Activated naive CD4-positive, alpha-beta T cell treated with anti-CD3 and anti-CD28 coated beads, Interleukin-2, amount 50 U/mL, for 72 hours (primary cell): ENCODE measurements at regions not wholly inside any gene's neighbourhood (a gene's known extent, or its start where the extent isn't known, plus 50 kb on each side); places are given as distances from the start of the nearest gene placed in this dataset.
"Not testable (repeated sequence)": the region's sequence is repeated elsewhere in the genome, so short reads cannot be mapped to it uniquely, and the experiment has no call there.

Source experiments
- ATAC-seq, 2 donors: fragments of 150-1000 bp; cut with Tn5 transposase; 2 replicates each; pipeline ENCODE4 v1.10.0; 2021; ENCODE audit warnings: mild to moderate bottlenecking in 2 of 2, moderate library complexity in 2 of 2
- DNase-seq, 2 donors: peaks; one replicate each; pipeline ENCODE4 v3.0.0; 2021 to 2022; ENCODE audit warnings: low spot score in 2 of 2
- H3K27ac Mint-ChIP-seq, 2 donors: one replicate each; pipeline ENCODE4 v1.8.0; 2022; ENCODE audit warnings: mild to moderate bottlenecking in 2 of 2, mixed read lengths in 2 of 2
- H3K36me3 Mint-ChIP-seq, 2 donors: one replicate each; pipeline ENCODE4 v1.8.0; 2022; ENCODE audit warnings: mixed read lengths in 2 of 2
- H3K9me3 Mint-ChIP-seq, 2 donors: one replicate each; pipeline ENCODE4 v1.8.0; 2022; ENCODE audit warnings: mixed read lengths in 2 of 2

- ATAC-seq (peak; percentile 50 to 76), DNase-seq (no peak)
- Mint-ChIP-seq H3K9me3 (peaks cover 32 to 44% of the 10 kb centered on the region in 2 donors), H3K27ac (peak overlapping the region; percentile 71 to 77), H3K36me3 (peaks cover 32 to 46% of the 10 kb centered on the region in 2 donors)
Measured at GRCh38 chr12:31906557-31907301, 52.5 kb upstream of the RESF1 start.

- Mint-ChIP-seq H3K27ac (no peak overlapping the region), H3K36me3 (peaks cover 39 to 47% of the 10 kb centered on the region in 2 donors), H3K9me3 (peaks cover 31 to 40% of the 10 kb centered on the region in 2 donors)
- DNase-seq (no peak), ATAC-seq (no peak)
Measured at GRCh38 chr12:31903025-31903424, 56.2 kb upstream of the RESF1 start.

- Mint-ChIP-seq H3K27ac (peak overlapping the region; percentile 60 to 72), H3K36me3 (peaks cover 41 to 48% of the 10 kb centered on the region in 2 donors), H3K9me3 (peaks cover 29 to 34% of the 10 kb centered on the region in 2 donors)
- ATAC-seq = no peak
- DNase-seq = no peak
Measured at GRCh38 chr12:31900271-31900670, 58.9 kb upstream of the RESF1 start.

GRCh38 chr12:31899109-31899508 lies 60.1 kb upstream of the RESF1 start:
- ATAC-seq = no peak
- Mint-ChIP-seq H3K36me3 (peaks cover 49 to 60% of the 10 kb centered on the region in 2 donors), H3K27ac (peak overlapping the region in 1 of 2 donors; percentile 17)

GRCh38 chr12:31897781-31898503 lies 61.3 kb upstream of the RESF1 start:
- peaks cover 57 to 69% of the 10 kb centered on the region in 2 donors for H3K36me3 Mint-ChIP-seq
- H3K27ac Mint-ChIP-seq = peak overlapping the region; percentile 99 to 100
- no peak for ATAC-seq
- peaks cover 41 to 45% of the 10 kb centered on the region in 2 donors for H3K9me3 Mint-ChIP-seq
- DNase-seq = peak in 1 of 2 donors; percentile 59

More at GRCh38 chr12:31899109-31899508, 60.1 kb upstream of the RESF1 start:
- no peak for DNase-seq
- peaks cover 36 to 38% of the 10 kb centered on the region in 2 donors for H3K9me3 Mint-ChIP-seq

GRCh38 chr12:31897092-31897491 lies 62.1 kb upstream of the RESF1 start:
- ATAC-seq, DNase-seq: not testable (repeated sequence)
- peaks cover 44 to 48% of the 10 kb centered on the region in 2 donors for H3K9me3 Mint-ChIP-seq
- peaks cover 62 to 77% of the 10 kb centered on the region in 2 donors for H3K36me3 Mint-ChIP-seq
- peak overlapping the region; percentile 99 to 100 for H3K27ac Mint-ChIP-seq

- Mint-ChIP-seq H3K9me3 (peaks cover 45 to 49% of the 10 kb centered on the region in 2 donors), H3K36me3 (peaks cover 63 to 79% of the 10 kb centered on the region in 2 donors), H3K27ac (peak overlapping the region; percentile 99 to 100)
- DNase-seq = peak; percentile 83 to 88
- peak; percentile 93 to 99 for ATAC-seq
Measured at GRCh38 chr12:31896514-31897039, 62.6 kb upstream of the RESF1 start.

GRCh38 chr12:31895449-31896150 lies 63.6 kb upstream of the RESF1 start:
- Mint-ChIP-seq H3K27ac (peak overlapping the region; percentile 99 to 100), H3K36me3 (peaks cover 62 to 84% of the 10 kb centered on the region in 2 donors), H3K9me3 (peaks cover 45 to 49% of the 10 kb centered on the region in 2 donors)
- peak in 1 of 2 donors; percentile 55 for DNase-seq
- ATAC-seq = peak in 1 of 2 donors; percentile 12

- ATAC-seq = peak; percentile 39 to 52
- DNase-seq = no peak
Measured at GRCh38 chr12:31890295-31891285, 68.6 kb upstream of the RESF1 start.

GRCh38 chr12:31887109-31887811 lies 72.0 kb upstream of the RESF1 start:
- ATAC-seq (no peak), DNase-seq (no peak)
- Mint-ChIP-seq H3K36me3 (peaks cover 50 to 75% of the 10 kb centered on the region in 2 donors), H3K27ac (peak overlapping the region; percentile 9 to 72), H3K9me3 (peaks cover 35 to 43% of the 10 kb centered on the region in 2 donors)

More at GRCh38 chr12:31890295-31891285, 68.6 kb upstream of the RESF1 start:
- peak overlapping the region; percentile 55 to 73 for H3K27ac Mint-ChIP-seq
- peaks cover 42 to 51% of the 10 kb centered on the region in 2 donors for H3K9me3 Mint-ChIP-seq
- H3K36me3 Mint-ChIP-seq = peaks cover 62 to 85% of the 10 kb centered on the region in 2 donors

GRCh38 chr12:31882682-31883081 lies 76.5 kb upstream of the RESF1 start:
- ATAC-seq, H3K27ac Mint-ChIP-seq, DNase-seq: not testable (repeated sequence)
- Mint-ChIP-seq H3K36me3 (peaks cover 49 to 66% of the 10 kb centered on the region in 2 donors), H3K9me3 (peaks cover 33 to 42% of the 10 kb centered on the region in 2 donors)

GRCh38 chr12:31880340-31880739 lies 78.9 kb upstream of the RESF1 start:
- Mint-ChIP-seq H3K36me3 (peaks cover 29 to 57% of the 10 kb centered on the region in 2 donors), H3K9me3 (peaks cover 24 to 28% of the 10 kb centered on the region in 2 donors), H3K27ac (peak overlapping the region in 1 of 2 donors; percentile 14)
- ATAC-seq (no peak), DNase-seq (no peak)

GRCh38 chr12:31877884-31878283 lies 81.3 kb upstream of the RESF1 start:
- no peak for ATAC-seq
- Mint-ChIP-seq H3K27ac (peak overlapping the region in 1 of 2 donors; percentile 48), H3K9me3 (peaks cover 14 to 26% of the 10 kb centered on the region in 2 donors), H3K36me3 (peaks cover 24 to 58% of the 10 kb centered on the region in 2 donors)
- DNase-seq = no peak

GRCh38 chr12:31876568-31877424 lies 82.4 kb upstream of the RESF1 start:
- H3K9me3 Mint-ChIP-seq = peaks cover 20 to 33% of the 10 kb centered on the region in 2 donors
- H3K27ac Mint-ChIP-seq = peak overlapping the region in 1 of 2 donors; percentile 97
- no peak for DNase-seq
- H3K36me3 Mint-ChIP-seq = peaks cover 32 to 65% of the 10 kb centered on the region in 2 donors
- no peak for ATAC-seq
